ENCODE measurements at regions not wholly inside any gene's neighbourhood (a gene's known extent, or its start where the extent isn't known, plus 50 kb on each side); places are given as distances from the start of the nearest gene placed in this dataset.

GRCh38 chr6:4372866-4373265 is 237.5 kb upstream of the ECI2 start:
- no peaks in the 10 kb centered on the region for H3K36me3 Mint-ChIP-seq
- no peaks in the 10 kb centered on the region for H3K9me3 Mint-ChIP-seq
- H3K27me3 Mint-ChIP-seq: peaks cover 34 to 59% of the 10 kb centered on the region in 2 donors
- peaks cover 6 to 7% of the 10 kb centered on the region in 2 donors for H3K4me1 Mint-ChIP-seq
- H3K4me3 Mint-ChIP-seq: no peak overlapping the region
- ATAC-seq (replicated peaks) (peak; percentile 50 to 57), DNase-seq (peak; percentile 8)
- H3K27ac Mint-ChIP-seq: no peak overlapping the region

GRCh38 chr6:4371207-4371921 is 236.0 kb upstream of the ECI2 start:
- ATAC-seq (replicated peaks): no peak
- Mint-ChIP-seq H3K4me1 (peaks cover 6 to 7% of the 10 kb centered on the region in 2 donors), H3K9me3 (no peaks in the 10 kb centered on the region), H3K4me3 (no peak overlapping the region), H3K36me3 (no peaks in the 10 kb centered on the region), H3K27me3 (peaks cover 37 to 52% of the 10 kb centered on the region in 2 donors), H3K27ac (no peak overlapping the region)
- no peak for DNase-seq

GRCh38 chr6:4370066-4370465 is 234.7 kb upstream of the ECI2 start:
- DNase-seq: no peak
- H3K27ac Mint-ChIP-seq: no peak overlapping the region
- H3K36me3 Mint-ChIP-seq: no peaks in the 10 kb centered on the region
- H3K4me1 Mint-ChIP-seq: peaks cover 6 to 7% of the 10 kb centered on the region in 2 donors
- peaks cover 28 to 41% of the 10 kb centered on the region in 2 donors for H3K27me3 Mint-ChIP-seq
- no peaks in the 10 kb centered on the region for H3K9me3 Mint-ChIP-seq
- no peak overlapping the region for H3K4me3 Mint-ChIP-seq
- no peak for ATAC-seq (replicated peaks)

GRCh38 chr6:4369616-4370015 is 234.2 kb upstream of the ECI2 start:
- DNase-seq (no peak), ATAC-seq (replicated peaks) (no peak)
- Mint-ChIP-seq H3K4me1 (peaks cover 6 to 7% of the 10 kb centered on the region in 2 donors), H3K27me3 (peaks cover 26 to 40% of the 10 kb centered on the region in 2 donors), H3K27ac (no peak overlapping the region), H3K4me3 (no peak overlapping the region), H3K9me3 (no peaks in the 10 kb centered on the region), H3K36me3 (no peaks in the 10 kb centered on the region)

GRCh38 chr6:4368649-4369048 is 233.3 kb upstream of the ECI2 start:
- no peak overlapping the region for H3K4me3 Mint-ChIP-seq
- H3K9me3 Mint-ChIP-seq: no peaks in the 10 kb centered on the region
- peaks cover 9 to 14% of the 10 kb centered on the region in 2 donors for H3K4me1 Mint-ChIP-seq
- no peak overlapping the region for H3K27ac Mint-ChIP-seq
- DNase-seq: no peak
- no peaks in the 10 kb centered on the region for H3K36me3 Mint-ChIP-seq
- peaks cover 23 to 40% of the 10 kb centered on the region in 2 donors for H3K27me3 Mint-ChIP-seq
- no peak for ATAC-seq (replicated peaks)

- no peaks in the 10 kb centered on the region for H3K9me3 Mint-ChIP-seq
- peaks cover 6 to 9% of the 10 kb centered on the region in 2 donors for H3K4me1 Mint-ChIP-seq
- no peaks in the 10 kb centered on the region for H3K36me3 Mint-ChIP-seq
- no peak overlapping the region for H3K27ac Mint-ChIP-seq
- ATAC-seq (replicated peaks) (no peak), DNase-seq (no peak)
- no peak overlapping the region for H3K4me3 Mint-ChIP-seq
- H3K27me3 Mint-ChIP-seq: peaks cover 18 to 40% of the 10 kb centered on the region in 2 donors
These were observed 232.3 kb upstream of the ECI2 start for GRCh38 chr6:4367643-4368042.

- Mint-ChIP-seq H3K36me3 (no peaks in the 10 kb centered on the region), H3K9me3 (no peaks in the 10 kb centered on the region), H3K27me3 (peaks cover 16 to 40% of the 10 kb centered on the region in 2 donors), H3K4me3 (no peak overlapping the region), H3K4me1 (peaks cover 9 to 12% of the 10 kb centered on the region in 2 donors), H3K27ac (no peak overlapping the region)
- ATAC-seq (replicated peaks): no peak
- no peak for DNase-seq
These were observed 231.4 kb upstream of the ECI2 start for GRCh38 chr6:4366635-4367395.

- Mint-ChIP-seq H3K4me3 (no peak overlapping the region), H3K27ac (no peak overlapping the region), H3K36me3 (no peaks in the 10 kb centered on the region), H3K4me1 (peaks cover 21 to 23% of the 10 kb centered on the region in 2 donors), H3K27me3 (peaks cover 7 to 29% of the 10 kb centered on the region in 2 donors), H3K9me3 (peaks cover 0 to 5% of the 10 kb centered on the region in 2 donors)
- DNase-seq: no peak
- no peak for ATAC-seq (replicated peaks)
These were observed 230.3 kb upstream of the ECI2 start for GRCh38 chr6:4365686-4366085.

- no peak for ATAC-seq (replicated peaks)
- no peak for DNase-seq
- no peaks in the 10 kb centered on the region for H3K36me3 Mint-ChIP-seq
- peaks cover 0 to 5% of the 10 kb centered on the region in 2 donors for H3K9me3 Mint-ChIP-seq
- peaks cover 28 to 33% of the 10 kb centered on the region in 2 donors for H3K4me1 Mint-ChIP-seq
- H3K27ac Mint-ChIP-seq: peak overlapping the region; percentile 10
- H3K4me3 Mint-ChIP-seq: no peak overlapping the region
- peaks cover 7 to 22% of the 10 kb centered on the region in 2 donors for H3K27me3 Mint-ChIP-seq
These were observed 229.3 kb upstream of the ECI2 start for GRCh38 chr6:4364711-4365110.

GRCh38 chr6:4364172-4364571 is 228.8 kb upstream of the ECI2 start:
- no peak overlapping the region for H3K27ac Mint-ChIP-seq
- ATAC-seq (replicated peaks) (peak in 1 of 2 donors; percentile 64), DNase-seq (no peak)
- peaks cover 0 to 5% of the 10 kb centered on the region in 2 donors for H3K9me3 Mint-ChIP-seq
- no peak overlapping the region for H3K4me3 Mint-ChIP-seq
- no peaks in the 10 kb centered on the region for H3K36me3 Mint-ChIP-seq
- peaks cover 7 to 18% of the 10 kb centered on the region in 2 donors for H3K27me3 Mint-ChIP-seq
- H3K4me1 Mint-ChIP-seq: peaks cover 32 to 38% of the 10 kb centered on the region in 2 donors

- Mint-ChIP-seq H3K9me3 (peaks cover 0 to 5% of the 10 kb centered on the region in 2 donors), H3K27me3 (peaks cover 7 to 13% of the 10 kb centered on the region in 2 donors), H3K36me3 (no peaks in the 10 kb centered on the region), H3K4me3 (no peak overlapping the region), H3K27ac (no peak overlapping the region), H3K4me1 (peaks cover 34 to 41% of the 10 kb centered on the region in 2 donors)
- ATAC-seq (replicated peaks): no peak
- no peak for DNase-seq
These were observed 228.3 kb upstream of the ECI2 start for GRCh38 chr6:4363656-4364055.

GRCh38 chr6:4362326-4362725 is 227.0 kb upstream of the ECI2 start:
- peaks cover 5 to 8% of the 10 kb centered on the region in 2 donors for H3K27me3 Mint-ChIP-seq
- no peak overlapping the region for H3K27ac Mint-ChIP-seq
- no peak for DNase-seq
- H3K4me3 Mint-ChIP-seq: no peak overlapping the region
- no peak for ATAC-seq (replicated peaks)
- peaks cover 34 to 41% of the 10 kb centered on the region in 2 donors for H3K4me1 Mint-ChIP-seq
- H3K9me3 Mint-ChIP-seq: peaks cover 3 to 9% of the 10 kb centered on the region in 2 donors
- peaks cover 1 to 3% of the 10 kb centered on the region in 2 donors for H3K36me3 Mint-ChIP-seq

- H3K27ac Mint-ChIP-seq: peak overlapping the region; percentile 20
- peaks cover 7 to 13% of the 10 kb centered on the region in 2 donors for H3K9me3 Mint-ChIP-seq
- DNase-seq (no peak), ATAC-seq (replicated peaks) (no peak)
- H3K36me3 Mint-ChIP-seq: peaks cover 4 to 5% of the 10 kb centered on the region in 2 donors
- no peak overlapping the region for H3K4me3 Mint-ChIP-seq
- peaks cover 34 to 41% of the 10 kb centered on the region in 2 donors for H3K4me1 Mint-ChIP-seq
- H3K27me3 Mint-ChIP-seq: peaks cover 6 to 10% of the 10 kb centered on the region in 2 donors
These were observed 225.5 kb upstream of the ECI2 start for GRCh38 chr6:4360920-4361319.

- Mint-ChIP-seq H3K9me3 (peaks cover 7 to 13% of the 10 kb centered on the region in 2 donors), H3K36me3 (peaks cover 4 to 5% of the 10 kb centered on the region in 2 donors), H3K27me3 (peaks cover 11% of the 10 kb centered on the region in 2 donors), H3K27ac (no peak overlapping the region), H3K4me3 (no peak overlapping the region), H3K4me1 (peaks cover 34 to 37% of the 10 kb centered on the region in 2 donors)
- DNase-seq (no peak), ATAC-seq (replicated peaks) (no peak)
These were observed 223.8 kb upstream of the ECI2 start for GRCh38 chr6:4359108-4359730.

All from stimulated activated naive B cell treated with anti-CD40 and anti-IgM and Interleukin-4, amounts not matched to agents 10 μg/mL and 1 μg/mL and 100 μg/mL, for 72 hours (primary cell).